ENCODE measurements at regions not wholly inside any gene's neighbourhood (a gene's known extent, or its start where the extent isn't known, plus 50 kb on each side); places are given as distances from the start of the nearest gene placed in this dataset.

DNA sequence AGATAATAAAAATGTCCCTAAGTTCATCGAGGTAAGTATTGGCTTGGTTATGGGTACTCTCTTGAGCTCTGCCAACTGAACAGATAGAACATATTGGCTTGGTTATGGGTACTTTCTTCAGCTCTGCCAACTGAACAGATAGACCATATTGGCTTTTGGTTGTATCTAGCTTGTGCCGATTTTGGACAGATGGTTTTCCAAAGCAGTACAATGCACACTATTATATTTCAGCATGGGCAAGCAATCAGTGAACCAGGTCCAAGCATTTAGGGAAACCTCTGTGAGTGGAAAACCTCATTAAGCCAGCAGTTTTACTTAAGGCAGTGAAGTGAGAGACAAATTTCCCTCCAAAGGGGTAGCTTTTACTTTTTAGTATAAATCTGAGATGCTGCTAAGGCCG, 1440.5 kb upstream of the SPRY2 start:
- Histone ChIP-seq H3K4me1 (replicated peaks) (no peaks in the 10 kb centered on the region), H3K9me3 (replicated peaks) (peaks cover 4% of the 10 kb centered on the region; the same call in 1 of the 2 replicates), H3K4me3 (no peak overlapping the region), H3K27me3 (replicated peaks) (no peaks in the 10 kb centered on the region), H3K27ac (no peak overlapping the region), H3K36me3 (no peaks in the 10 kb centered on the region)
- DNase-seq (ENCODE audit: low read depth in 1 of 2, low spot score in 2 of 2), result no peak

DNA sequence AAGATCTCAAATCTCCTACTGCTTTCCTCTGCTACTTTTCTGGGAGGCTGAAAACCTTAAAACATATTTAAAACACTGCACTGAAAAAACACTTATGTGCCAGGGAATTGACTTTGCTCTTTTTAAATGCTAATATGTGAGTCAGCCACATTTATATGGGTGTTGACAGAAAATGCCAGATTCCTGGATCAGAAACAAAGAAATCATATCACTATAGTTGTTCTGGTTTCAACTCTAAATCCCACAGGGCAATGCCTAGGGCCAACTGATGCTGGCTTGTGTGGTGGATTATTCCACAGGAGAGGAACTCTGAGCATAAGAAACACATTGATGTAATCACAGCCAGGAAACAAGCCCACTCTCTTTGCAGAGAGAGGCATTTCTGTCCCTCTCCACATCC, 1439.0 kb upstream of the SPRY2 start:
- Histone ChIP-seq H3K9me3 (replicated peaks) (peaks cover 11% of the 10 kb centered on the region; the same call in 1 of the 2 replicates), H3K27ac (no peak overlapping the region), H3K27me3 (replicated peaks) (no peaks in the 10 kb centered on the region), H3K36me3 (no peaks in the 10 kb centered on the region), H3K4me3 (no peak overlapping the region), H3K4me1 (replicated peaks) (no peaks in the 10 kb centered on the region)
- no peak for DNase-seq (ENCODE audit: low read depth in 1 of 2, low spot score in 2 of 2)

DNA sequence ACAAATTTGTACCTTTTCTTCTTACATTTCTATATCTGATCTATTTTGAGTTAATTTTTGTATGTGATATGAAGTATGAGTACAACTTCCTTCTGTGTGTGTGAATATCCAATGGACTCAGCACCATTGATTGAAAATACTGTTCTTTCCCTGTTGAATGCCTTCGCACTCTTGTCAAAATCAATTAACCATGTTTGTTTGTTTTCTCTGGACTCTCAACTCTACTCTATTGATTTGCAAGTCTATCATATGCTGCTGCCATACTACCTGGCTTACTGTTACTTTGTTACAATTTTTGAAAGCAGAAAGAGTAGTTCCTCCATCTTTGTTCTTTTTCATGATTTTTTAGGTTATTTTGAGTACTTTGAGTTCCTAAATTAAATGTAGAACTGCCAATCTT, 1437.4 kb upstream of the SPRY2 start:
- H3K36me3 ChIP-seq, result no peaks in the 10 kb centered on the region
- DNase-seq (ENCODE audit: low read depth in 1 of 2, low spot score in 2 of 2), result no peak
- no peaks in the 10 kb centered on the region for H3K27me3 ChIP-seq (replicated peaks)
- no peaks in the 10 kb centered on the region for H3K4me1 ChIP-seq (replicated peaks)
- no peak overlapping the region for H3K4me3 ChIP-seq
- no peak overlapping the region for H3K27ac ChIP-seq
- peaks cover 9% of the 10 kb centered on the region; the same call in 1 of the 2 replicates for H3K9me3 ChIP-seq (replicated peaks)

- H3K27me3 ChIP-seq (replicated peaks), result no peaks in the 10 kb centered on the region
- no peak overlapping the region for H3K4me3 ChIP-seq
- no peak overlapping the region for H3K27ac ChIP-seq
- no peak for DNase-seq (ENCODE audit: low read depth in 1 of 2, low spot score in 2 of 2)
- no peaks in the 10 kb centered on the region for H3K36me3 ChIP-seq
- H3K9me3 ChIP-seq (replicated peaks), result 0 out of 2 replicates have a peak, but pooled peaks cover 7% of the 10 kb centered on the region
- H3K4me1 ChIP-seq (replicated peaks), result no peaks in the 10 kb centered on the region
These were observed 1432.3 kb upstream of the SPRY2 start for GRCh38 chr13:81773263-81773662.

GRCh38 chr13:81771951-81772350, 1431.0 kb upstream of the SPRY2 start:
- H3K9me3 ChIP-seq (replicated peaks), result 0 out of 2 replicates have a peak, but pooled peaks cover 7% of the 10 kb centered on the region
- H3K36me3 ChIP-seq, result no peaks in the 10 kb centered on the region
- H3K27me3 ChIP-seq (replicated peaks), result no peaks in the 10 kb centered on the region
- no peaks in the 10 kb centered on the region for H3K4me1 ChIP-seq (replicated peaks)
- DNase-seq (ENCODE audit: low read depth in 1 of 2, low spot score in 2 of 2), result no peak
- no peak overlapping the region for H3K4me3 ChIP-seq
- no peak overlapping the region for H3K27ac ChIP-seq

- Histone ChIP-seq H3K4me1 (replicated peaks) (no peaks in the 10 kb centered on the region), H3K9me3 (replicated peaks) (0 out of 2 replicates have a peak, but pooled peaks cover 7% of the 10 kb centered on the region), H3K27me3 (replicated peaks) (no peaks in the 10 kb centered on the region), H3K36me3 (no peaks in the 10 kb centered on the region), H3K4me3 (no peak overlapping the region), H3K27ac (no peak overlapping the region)
- DNase-seq (ENCODE audit: low read depth in 1 of 2, low spot score in 2 of 2), result no peak
These were observed 1430.1 kb upstream of the SPRY2 start for GRCh38 chr13:81770868-81771505.

DNA sequence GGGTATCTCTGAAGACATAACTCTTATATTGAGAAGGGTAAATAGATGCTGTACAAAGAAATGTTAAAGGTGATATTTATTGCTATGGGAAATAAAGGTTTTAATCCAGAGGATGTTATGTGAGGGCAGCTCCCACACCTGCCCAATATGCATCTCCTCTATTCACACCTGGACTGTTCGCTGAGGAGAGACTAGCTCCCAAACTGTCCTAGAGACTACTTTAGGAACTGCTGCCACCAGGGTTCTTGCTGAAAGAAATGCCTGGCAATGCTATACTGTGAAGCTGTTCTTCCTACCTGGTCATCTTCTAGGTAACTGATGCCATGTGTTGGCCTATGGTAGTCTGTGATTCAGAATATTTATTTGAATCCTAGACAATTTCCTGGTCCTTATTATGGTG, 1421.5 kb upstream of the SPRY2 start:
- H3K4me3 ChIP-seq, result no peak overlapping the region
- no peaks in the 10 kb centered on the region for H3K4me1 ChIP-seq (replicated peaks)
- DNase-seq (ENCODE audit: low read depth in 1 of 2, low spot score in 2 of 2), result no peak
- H3K27me3 ChIP-seq (replicated peaks), result no peaks in the 10 kb centered on the region
- H3K36me3 ChIP-seq, result no peaks in the 10 kb centered on the region
- no peak overlapping the region for H3K27ac ChIP-seq
- no peaks in the 10 kb centered on the region for H3K9me3 ChIP-seq (replicated peaks)

DNA sequence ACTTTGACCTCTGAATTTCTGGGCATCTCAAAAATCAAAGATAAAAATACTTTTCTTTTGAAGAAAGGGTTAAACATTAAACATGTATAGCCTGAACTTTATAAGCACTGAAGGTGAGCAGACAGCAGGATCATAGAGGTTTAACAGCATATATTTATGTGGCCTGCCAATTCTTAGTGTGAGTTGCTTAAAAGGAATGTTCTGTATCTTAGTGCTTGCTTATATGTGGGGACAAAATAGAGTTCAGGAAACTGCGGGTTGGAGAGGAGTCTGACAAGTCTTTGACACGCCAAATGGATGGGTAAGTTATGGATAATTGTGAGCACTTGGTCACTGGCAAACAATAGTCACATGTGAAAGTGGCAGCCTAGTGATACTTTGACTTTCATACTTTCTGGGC, 1419.4 kb upstream of the SPRY2 start:
- Histone ChIP-seq H3K4me1 (replicated peaks) (no peaks in the 10 kb centered on the region), H3K27ac (no peak overlapping the region), H3K36me3 (no peaks in the 10 kb centered on the region), H3K27me3 (replicated peaks) (no peaks in the 10 kb centered on the region), H3K4me3 (no peak overlapping the region), H3K9me3 (replicated peaks) (no peaks in the 10 kb centered on the region)
- DNase-seq (ENCODE audit: low read depth in 1 of 2, low spot score in 2 of 2), result no peak

- no peak overlapping the region for H3K27ac ChIP-seq
- no peaks in the 10 kb centered on the region for H3K9me3 ChIP-seq (replicated peaks)
- DNase-seq (ENCODE audit: low read depth in 1 of 2, low spot score in 2 of 2), result no peak
- H3K4me3 ChIP-seq, result no peak overlapping the region
- H3K27me3 ChIP-seq (replicated peaks), result no peaks in the 10 kb centered on the region
- H3K36me3 ChIP-seq, result no peaks in the 10 kb centered on the region
- no peaks in the 10 kb centered on the region for H3K4me1 ChIP-seq (replicated peaks)
These were observed 1416.5 kb upstream of the SPRY2 start for GRCh38 chr13:81757348-81757970.

GRCh38 chr13:81745391-81745790, 1404.5 kb upstream of the SPRY2 start:
- H3K4me1 ChIP-seq (replicated peaks), result no peaks in the 10 kb centered on the region
- H3K4me3 ChIP-seq, result no peak overlapping the region
- no peaks in the 10 kb centered on the region for H3K27me3 ChIP-seq (replicated peaks)
- no peak overlapping the region for H3K27ac ChIP-seq
- H3K9me3 ChIP-seq (replicated peaks), result peaks cover 4% of the 10 kb centered on the region; the same call in 1 of the 2 replicates
- no peaks in the 10 kb centered on the region for H3K36me3 ChIP-seq
- DNase-seq (ENCODE audit: low read depth in 1 of 2, low spot score in 2 of 2), result no peak

- no peaks in the 10 kb centered on the region for H3K36me3 ChIP-seq
- H3K27me3 ChIP-seq (replicated peaks), result no peaks in the 10 kb centered on the region
- DNase-seq (ENCODE audit: low read depth in 1 of 2, low spot score in 2 of 2), result no peak
- no peaks in the 10 kb centered on the region for H3K4me1 ChIP-seq (replicated peaks)
- no peak overlapping the region for H3K27ac ChIP-seq
- no peak overlapping the region for H3K4me3 ChIP-seq
- H3K9me3 ChIP-seq (replicated peaks), result peaks cover 9% of the 10 kb centered on the region
These were observed 1397.4 kb upstream of the SPRY2 start for GRCh38 chr13:81738364-81738763.

DNA sequence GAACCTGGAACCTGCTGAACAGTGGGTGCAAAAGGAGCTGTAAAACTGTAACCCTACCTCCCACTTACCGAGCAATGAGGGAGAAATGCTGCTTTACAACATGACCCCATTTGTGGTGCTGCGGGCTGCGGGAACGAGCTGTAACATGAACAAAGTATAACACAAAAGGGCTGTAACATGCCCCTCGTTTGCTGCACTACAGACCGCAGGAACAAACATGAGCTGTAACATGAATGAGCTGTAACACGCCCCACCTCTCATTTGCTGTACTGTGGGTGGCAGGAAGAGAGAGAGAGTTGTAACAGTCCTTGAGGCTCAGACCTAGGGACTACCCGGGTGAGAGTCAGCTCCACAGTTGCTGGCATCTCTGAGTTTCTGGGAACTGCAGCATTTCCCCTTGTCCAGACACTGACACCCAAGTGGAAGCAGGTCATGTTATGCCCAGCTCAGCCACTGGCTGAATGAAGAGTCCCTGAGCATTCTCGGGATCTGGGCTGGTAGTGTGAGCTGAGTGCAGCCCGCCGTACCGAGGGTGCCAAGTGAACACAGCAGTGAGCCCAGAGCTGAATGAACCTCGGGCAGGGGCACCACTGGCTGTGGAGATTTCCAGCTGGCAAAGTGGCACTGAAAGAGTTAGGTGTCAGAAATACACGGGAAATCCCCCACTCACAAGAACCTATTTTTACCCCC, 1385.3 kb upstream of the SPRY2 start:
- no peak overlapping the region for H3K27ac ChIP-seq
- 0 out of 2 replicates have a peak, but pooled peaks cover 3% of the 10 kb centered on the region for H3K9me3 ChIP-seq (replicated peaks)
- H3K4me1 ChIP-seq (replicated peaks), result no peaks in the 10 kb centered on the region
- no peak overlapping the region for H3K4me3 ChIP-seq
- H3K27me3 ChIP-seq (replicated peaks), result no peaks in the 10 kb centered on the region
- peak in 1 of 2 experiments; percentile 52 for DNase-seq (ENCODE audit: low read depth in 1 of 2, low spot score in 2 of 2)
- H3K36me3 ChIP-seq, result no peaks in the 10 kb centered on the region

GRCh38 chr13:81722456-81722855, 1381.5 kb upstream of the SPRY2 start:
- Histone ChIP-seq H3K27ac (no peak overlapping the region), H3K36me3 (no peaks in the 10 kb centered on the region)
- no peak for DNase-seq (ENCODE audit: low read depth in 1 of 2, low spot score in 2 of 2)

DNA sequence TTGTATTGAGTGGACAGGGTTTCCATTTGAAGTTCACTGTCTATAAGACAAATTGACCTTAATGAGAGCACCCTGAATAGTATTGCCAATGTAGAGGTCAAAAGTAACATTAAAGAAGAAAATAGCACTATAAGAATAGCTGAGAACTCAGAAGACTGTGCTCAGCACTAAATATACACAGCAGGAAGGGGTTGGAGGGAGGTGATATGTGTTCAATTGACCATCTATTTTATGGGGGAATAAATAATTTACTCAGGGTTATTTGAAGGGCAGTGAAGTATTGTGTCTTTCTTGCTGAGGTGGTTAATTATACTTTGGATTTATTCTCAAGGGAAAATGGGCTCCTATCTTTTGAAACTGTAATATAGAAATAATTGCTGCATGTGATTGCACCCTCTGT, 1380.5 kb upstream of the SPRY2 start:
- no peaks in the 10 kb centered on the region for H3K36me3 ChIP-seq
- H3K4me1 ChIP-seq (replicated peaks), result no peaks in the 10 kb centered on the region
- no peak overlapping the region for H3K4me3 ChIP-seq
- no peak for DNase-seq (ENCODE audit: low read depth in 1 of 2, low spot score in 2 of 2)
- no peak overlapping the region for H3K27ac ChIP-seq
- H3K9me3 ChIP-seq (replicated peaks), result 0 out of 2 replicates have a peak, but pooled peaks cover 3% of the 10 kb centered on the region
- no peaks in the 10 kb centered on the region for H3K27me3 ChIP-seq (replicated peaks)

More at GRCh38 chr13:81722456-81722855, 1381.5 kb upstream of the SPRY2 start:
- 0 out of 2 replicates have a peak, but pooled peaks cover 3% of the 10 kb centered on the region for H3K9me3 ChIP-seq (replicated peaks)
- no peak overlapping the region for H3K4me3 ChIP-seq
- no peaks in the 10 kb centered on the region for H3K4me1 ChIP-seq (replicated peaks)
- H3K27me3 ChIP-seq (replicated peaks), result no peaks in the 10 kb centered on the region
